Keratinocyte (primary cell): ENCODE measurements at regions not wholly inside any gene's neighbourhood (a gene's known extent, or its start where the extent isn't known, plus 50 kb on each side); places are given as distances from the start of the nearest gene placed in this dataset.

Experiments
- DNase-seq: peaks from one replicate; pipeline ENCODE4 v3.0.0-alpha.2; 2011; ENCODE audit warnings: low read depth, missing footprints, low spot score
- FAIRE-seq: peaks from 2 replicates; lab custom pipeline; 2011; peaks lifted over from hg19 to GRCh38; lab: Jason Lieb, UNC
- H2AFZ ChIP-seq: 2 replicates; pipeline ENCODE4 v1.6.0; 2012; ENCODE audit warnings: low read length, control low read depth, inconsistent platforms; ENCODE audit not compliant: control insufficient read depth
- H3K27ac ChIP-seq: 2 replicates; pipeline ENCODE4 v1.5.1; 2011; ENCODE audit warnings: low read length; ENCODE audit not compliant: control insufficient read depth, insufficient read depth
- H3K27me3 ChIP-seq: 3 replicates; pipeline ENCODE4 v1.6.0; 2011; ENCODE audit warnings: low read length; ENCODE audit not compliant: control insufficient read depth, insufficient read depth; ENCODE audit errors: extremely low read depth
- H3K36me3 ChIP-seq, 2 experiments: 2 replicates in 1 of 2; 3 replicates in 1 of 2; pipeline ENCODE4 v1.5.1; 2011; ENCODE audit warnings: low read length in 2 of 2, mild to moderate bottlenecking in 1 of 2; ENCODE audit not compliant: control insufficient read depth in 2 of 2, insufficient read depth in 2 of 2; ENCODE audit errors: extremely low read depth in 1 of 2
- H3K4me1 ChIP-seq: 3 replicates; pipeline ENCODE4 v1.5.1; 2011; ENCODE audit warnings: low read length; ENCODE audit not compliant: control insufficient read depth, insufficient read depth; ENCODE audit errors: extremely low read depth
- H3K4me2 ChIP-seq: 3 replicates; pipeline ENCODE4 v1.6.0; 2011; ENCODE audit warnings: low read depth, low read length; ENCODE audit not compliant: control insufficient read depth, insufficient read depth; ENCODE audit errors: extremely low read depth
- H3K4me3 ChIP-seq, 3 experiments: fragments of 200-600 bp in 1 of 3; sonication (generic) in 1 of 3; 2 replicates in 2 of 3; 3 replicates in 1 of 3; pipeline ENCODE4 v1.5.1; 2011 to 2016; ENCODE audit warnings: low read length in 3 of 3, mild to moderate bottlenecking in 3 of 3, control low read depth in 2 of 3, inconsistent platforms in 1 of 3, low read depth in 1 of 3, mixed read lengths in 1 of 3, mixed run types in 1 of 3, moderate library complexity in 1 of 3; ENCODE audit not compliant: control insufficient read depth in 2 of 3, insufficient read depth in 2 of 3; ENCODE audit errors: extremely low read depth in 1 of 3
- H3K79me2 ChIP-seq: 2 replicates; pipeline ENCODE4 v1.6.0; 2012; ENCODE audit warnings: low read length; ENCODE audit not compliant: control insufficient read depth, insufficient read depth
- H3K9ac ChIP-seq: 3 replicates; pipeline ENCODE4 v1.6.0; 2011; ENCODE audit warnings: low read length; ENCODE audit not compliant: control insufficient read depth, insufficient read depth; ENCODE audit errors: extremely low read depth
- H3K9me1 ChIP-seq: 3 replicates; pipeline ENCODE4 v1.6.0; 2011; ENCODE audit warnings: low read length; ENCODE audit not compliant: control insufficient read depth, insufficient read depth; ENCODE audit errors: extremely low read depth
- H3K9me3 ChIP-seq: 2 replicates; pipeline ENCODE4 v1.5.1; 2012; ENCODE audit warnings: low read depth, low read length; ENCODE audit not compliant: control insufficient read depth
- H4K20me1 ChIP-seq: 3 replicates; pipeline ENCODE4 v1.6.0; 2011; ENCODE audit warnings: low read length; ENCODE audit not compliant: control insufficient read depth, insufficient read depth; ENCODE audit errors: extremely low read depth
- EZH2 ChIP-seq: IDR thresholded peaks from one replicate; pipeline ENCODE4 v1.6.1; 2012; ENCODE audit warnings: inconsistent platforms, mild to moderate bottlenecking, low read length, moderate library complexity
- dilution Hi-C: fragments of 300-500 bp; cut with MboI; formaldehyde crosslinking; loops from one replicate; pipeline ENCODE4 v1.7.0; 2020; ENCODE audit warnings: low sequenced_read_pairs; ENCODE audit not compliant: extremely low pct_ligation_motif_present
- TF ChIP-seq, protein P1 (sequence below), 3 experiments: IDR thresholded peaks in 1 of 3; conservative IDR thresholded peaks in 1 of 3; optimal IDR thresholded peaks in 1 of 3; 2 replicates in 2 of 3; 3 replicates in 1 of 3; pipeline versions ENCODE3 to v1.5.1; 2011; ENCODE audit warnings: low read length in 3 of 3, mild to moderate bottlenecking in 3 of 3, moderate library complexity in 2 of 3, control low read depth in 1 of 3, inconsistent platforms in 1 of 3; ENCODE audit not compliant: insufficient read depth in 2 of 3; ENCODE audit errors: extremely low read depth in 1 of 3

DNA sequence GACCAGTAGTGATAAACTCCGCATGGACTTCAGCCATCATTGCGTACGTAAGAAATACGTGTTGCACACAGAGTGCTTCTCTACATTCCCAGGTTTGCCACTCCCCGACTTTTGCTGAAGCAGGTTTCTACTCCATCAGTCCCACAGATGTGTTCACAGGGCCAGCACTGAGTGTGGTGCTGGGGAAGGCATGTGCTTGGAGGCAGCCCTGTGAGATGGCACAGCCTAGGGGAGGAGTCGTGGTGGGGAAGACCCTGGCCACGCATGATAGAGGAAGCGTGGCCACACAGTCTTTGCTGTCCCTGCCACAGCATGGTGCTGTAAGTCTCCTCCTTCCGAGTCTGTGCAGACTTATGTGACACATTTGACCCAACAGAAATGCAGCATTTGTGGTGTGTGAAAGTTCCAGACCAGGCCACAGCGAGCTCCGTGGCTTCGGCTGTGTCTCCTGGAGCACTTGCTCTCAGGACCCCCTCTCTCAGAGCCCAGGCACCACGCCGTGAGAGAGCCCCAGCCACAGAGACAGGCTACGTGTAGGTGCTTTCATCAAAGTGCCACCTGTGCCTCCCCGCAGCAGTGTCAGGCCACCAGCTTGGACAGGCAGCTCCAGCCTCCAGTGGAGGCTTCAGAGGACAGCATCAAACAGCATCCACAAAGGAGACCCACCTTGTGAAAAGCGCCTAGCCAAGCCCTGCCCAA is 197.8 kb downstream of the AUH start:
- no peak overlapping the region for H2AFZ ChIP-seq
- no peaks in the 10 kb centered on the region for H3K79me2 ChIP-seq
- peaks cover 39% of the 10 kb centered on the region for H3K4me1 ChIP-seq
- peaks cover 8% of the 10 kb centered on the region for H3K27me3 ChIP-seq
- FAIRE-seq (peak; percentile 29), DNase-seq (no peak)
- H3K9ac ChIP-seq, result no peak overlapping the region
- no peaks in the 10 kb centered on the region for H4K20me1 ChIP-seq
- dilution Hi-C loops, result no loop called here
- no peaks in the 10 kb centered on the region for H3K36me3 ChIP-seq
- no peaks in the 10 kb centered on the region for H3K9me3 ChIP-seq
- H3K4me2 ChIP-seq, result no peak overlapping the region
- no peak overlapping the region for H3K27ac ChIP-seq
- TF ChIP-seq, protein P1, sequence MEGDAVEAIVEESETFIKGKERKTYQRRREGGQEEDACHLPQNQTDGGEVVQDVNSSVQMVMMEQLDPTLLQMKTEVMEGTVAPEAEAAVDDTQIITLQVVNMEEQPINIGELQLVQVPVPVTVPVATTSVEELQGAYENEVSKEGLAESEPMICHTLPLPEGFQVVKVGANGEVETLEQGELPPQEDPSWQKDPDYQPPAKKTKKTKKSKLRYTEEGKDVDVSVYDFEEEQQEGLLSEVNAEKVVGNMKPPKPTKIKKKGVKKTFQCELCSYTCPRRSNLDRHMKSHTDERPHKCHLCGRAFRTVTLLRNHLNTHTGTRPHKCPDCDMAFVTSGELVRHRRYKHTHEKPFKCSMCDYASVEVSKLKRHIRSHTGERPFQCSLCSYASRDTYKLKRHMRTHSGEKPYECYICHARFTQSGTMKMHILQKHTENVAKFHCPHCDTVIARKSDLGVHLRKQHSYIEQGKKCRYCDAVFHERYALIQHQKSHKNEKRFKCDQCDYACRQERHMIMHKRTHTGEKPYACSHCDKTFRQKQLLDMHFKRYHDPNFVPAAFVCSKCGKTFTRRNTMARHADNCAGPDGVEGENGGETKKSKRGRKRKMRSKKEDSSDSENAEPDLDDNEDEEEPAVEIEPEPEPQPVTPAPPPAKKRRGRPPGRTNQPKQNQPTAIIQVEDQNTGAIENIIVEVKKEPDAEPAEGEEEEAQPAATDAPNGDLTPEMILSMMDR (optimal IDR thresholded peaks at IDR 0.05 in 1 of 3, IDR thresholded peaks at IDR 0.05 in 1 of 3, conservative IDR thresholded peaks at IDR 0.05 in 1 of 3; ENCODE audit: extremely low read depth in 1 of 3, insufficient read depth in 2 of 3, low read length in 3 of 3), result no peak
- TF ChIP-seq EZH2, result no peak
- no peaks in the 10 kb centered on the region for H3K9me1 ChIP-seq
- no peak overlapping the region for H3K4me3 ChIP-seq
